Mesothelial cell of epicardium (in vitro differentiated cells): ENCODE measurements at regions not wholly inside any gene's neighbourhood (a gene's known extent, or its start where the extent isn't known, plus 50 kb on each side); places are given as distances from the start of the nearest gene placed in this dataset.

Experiments used
- DNase-seq, 2 experiments: peaks; one replicate each; pipeline ENCODE4 v3.0.0; 2021; ENCODE audit warnings: low spot score in 2 of 2; ENCODE audit not compliant: unreplicated experiment in 2 of 2
- H3K27ac Mint-ChIP-seq: 2 replicates; pipeline ENCODE4 v1.8.0; 2021; ENCODE audit warnings: mixed read lengths
- H3K27me3 Mint-ChIP-seq: 2 replicates; pipeline ENCODE4 v1.8.0; 2021; ENCODE audit warnings: low read depth, mixed read lengths
- H3K36me3 Mint-ChIP-seq: 2 replicates; pipeline ENCODE4 v1.8.0; 2021; ENCODE audit warnings: mixed read lengths
- H3K4me1 Mint-ChIP-seq: 2 replicates; pipeline ENCODE4 v1.8.0; 2021; ENCODE audit warnings: mixed read lengths
- H3K4me3 Mint-ChIP-seq: 2 replicates; pipeline ENCODE4 v1.8.0; 2021; ENCODE audit warnings: mild to moderate bottlenecking, moderate library complexity, mixed read lengths
- H3K9me3 Mint-ChIP-seq: 2 replicates; pipeline ENCODE4 v1.8.0; 2021; ENCODE audit warnings: mixed read lengths
- TF ChIP-seq, protein P1 (sequence below): fragments of 200-600 bp; sonication (generic); IDR thresholded peaks from one replicate; pipeline ENCODE4 v1.5.0; 2021; ENCODE audit warnings: antibody characterized with exemption; ENCODE audit not compliant: unreplicated experiment

DNA sequence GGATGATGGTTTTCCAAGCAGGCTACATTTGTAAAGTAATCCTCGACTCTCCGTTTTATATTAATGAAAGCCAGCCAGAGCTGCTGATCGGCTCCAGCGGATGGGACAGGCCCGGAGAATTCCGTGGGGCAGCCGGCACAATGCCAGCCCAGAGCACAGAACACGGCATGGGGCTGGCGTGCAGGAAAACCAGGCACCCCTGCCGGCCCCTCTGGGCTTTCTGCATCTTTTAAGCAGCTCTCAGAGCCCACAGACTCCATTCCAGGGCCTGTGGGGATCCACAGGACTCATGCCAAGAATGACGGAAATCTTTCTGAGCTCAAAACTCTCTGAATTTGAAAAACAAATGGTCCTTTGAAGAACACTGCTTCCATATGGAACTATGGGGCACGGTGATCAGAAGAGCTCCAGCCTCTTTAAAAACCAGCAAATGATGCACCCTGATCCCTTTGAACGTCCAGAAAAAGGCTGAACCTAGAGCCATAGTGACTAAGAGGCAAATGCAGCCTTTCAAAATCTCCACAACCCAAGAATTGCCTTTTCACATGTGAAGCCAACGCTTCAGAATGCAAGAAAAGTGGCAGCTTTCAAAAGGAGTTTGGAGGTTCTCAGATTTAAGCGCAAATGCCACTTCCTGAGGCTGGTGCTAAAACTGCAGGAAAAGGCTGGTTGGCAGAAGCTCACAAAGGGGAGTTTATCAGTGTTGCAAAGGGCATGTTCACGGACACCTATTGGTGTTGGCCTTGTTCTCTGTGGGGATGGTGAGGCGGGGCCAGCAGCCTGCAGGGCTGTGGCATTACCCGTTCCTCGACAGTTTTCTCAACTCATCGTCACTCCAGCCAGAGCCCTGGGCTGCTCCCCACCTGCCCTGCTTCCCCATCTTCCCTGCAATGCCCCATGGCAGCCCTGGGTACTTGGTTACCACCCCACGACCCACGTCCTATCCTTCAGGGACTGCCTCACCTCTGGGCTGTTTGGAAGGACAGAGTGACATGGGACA is 212.5 kb downstream of the CTTN start:
- peaks cover 3% of the 10 kb centered on the region for H3K4me1 Mint-ChIP-seq
- no peaks in the 10 kb centered on the region for H3K36me3 Mint-ChIP-seq
- TF ChIP-seq, protein P1, sequence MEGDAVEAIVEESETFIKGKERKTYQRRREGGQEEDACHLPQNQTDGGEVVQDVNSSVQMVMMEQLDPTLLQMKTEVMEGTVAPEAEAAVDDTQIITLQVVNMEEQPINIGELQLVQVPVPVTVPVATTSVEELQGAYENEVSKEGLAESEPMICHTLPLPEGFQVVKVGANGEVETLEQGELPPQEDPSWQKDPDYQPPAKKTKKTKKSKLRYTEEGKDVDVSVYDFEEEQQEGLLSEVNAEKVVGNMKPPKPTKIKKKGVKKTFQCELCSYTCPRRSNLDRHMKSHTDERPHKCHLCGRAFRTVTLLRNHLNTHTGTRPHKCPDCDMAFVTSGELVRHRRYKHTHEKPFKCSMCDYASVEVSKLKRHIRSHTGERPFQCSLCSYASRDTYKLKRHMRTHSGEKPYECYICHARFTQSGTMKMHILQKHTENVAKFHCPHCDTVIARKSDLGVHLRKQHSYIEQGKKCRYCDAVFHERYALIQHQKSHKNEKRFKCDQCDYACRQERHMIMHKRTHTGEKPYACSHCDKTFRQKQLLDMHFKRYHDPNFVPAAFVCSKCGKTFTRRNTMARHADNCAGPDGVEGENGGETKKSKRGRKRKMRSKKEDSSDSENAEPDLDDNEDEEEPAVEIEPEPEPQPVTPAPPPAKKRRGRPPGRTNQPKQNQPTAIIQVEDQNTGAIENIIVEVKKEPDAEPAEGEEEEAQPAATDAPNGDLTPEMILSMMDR, result no peak
- no peak overlapping the region for H3K4me3 Mint-ChIP-seq
- peak overlapping the region; percentile 43 for H3K27ac Mint-ChIP-seq
- DNase-seq, result no peak
- H3K27me3 Mint-ChIP-seq, result peaks cover 16% of the 10 kb centered on the region
- H3K9me3 Mint-ChIP-seq, result peaks cover 4% of the 10 kb centered on the region

DNA sequence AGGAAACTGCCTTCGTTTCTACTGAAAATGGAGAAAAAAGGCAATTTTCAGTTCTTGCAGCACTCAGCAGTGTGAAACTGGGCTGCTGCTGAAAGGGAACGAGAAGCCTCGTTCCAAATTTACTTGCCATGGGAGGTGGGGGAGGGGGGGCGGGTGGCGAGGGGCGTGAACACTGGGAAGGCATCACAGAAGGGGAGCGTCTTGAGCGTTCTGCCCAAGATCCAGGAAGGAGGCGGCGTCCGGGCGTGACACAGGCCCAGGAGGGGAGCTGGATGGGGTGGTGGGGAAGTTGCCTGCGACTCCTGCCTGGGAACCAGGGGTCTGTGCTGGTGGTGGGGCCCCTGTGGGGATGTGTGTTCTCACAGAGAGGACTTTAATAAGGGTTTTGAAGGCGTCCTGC is 213.5 kb downstream of the CTTN start:
- Mint-ChIP-seq H3K27ac (no peak overlapping the region), H3K27me3 (peaks cover 16% of the 10 kb centered on the region), H3K36me3 (no peaks in the 10 kb centered on the region), H3K4me1 (peaks cover 3% of the 10 kb centered on the region), H3K4me3 (no peak overlapping the region), H3K9me3 (peaks cover 4% of the 10 kb centered on the region)
- TF ChIP-seq, protein P1, result no peak
- no peak for DNase-seq

DNA sequence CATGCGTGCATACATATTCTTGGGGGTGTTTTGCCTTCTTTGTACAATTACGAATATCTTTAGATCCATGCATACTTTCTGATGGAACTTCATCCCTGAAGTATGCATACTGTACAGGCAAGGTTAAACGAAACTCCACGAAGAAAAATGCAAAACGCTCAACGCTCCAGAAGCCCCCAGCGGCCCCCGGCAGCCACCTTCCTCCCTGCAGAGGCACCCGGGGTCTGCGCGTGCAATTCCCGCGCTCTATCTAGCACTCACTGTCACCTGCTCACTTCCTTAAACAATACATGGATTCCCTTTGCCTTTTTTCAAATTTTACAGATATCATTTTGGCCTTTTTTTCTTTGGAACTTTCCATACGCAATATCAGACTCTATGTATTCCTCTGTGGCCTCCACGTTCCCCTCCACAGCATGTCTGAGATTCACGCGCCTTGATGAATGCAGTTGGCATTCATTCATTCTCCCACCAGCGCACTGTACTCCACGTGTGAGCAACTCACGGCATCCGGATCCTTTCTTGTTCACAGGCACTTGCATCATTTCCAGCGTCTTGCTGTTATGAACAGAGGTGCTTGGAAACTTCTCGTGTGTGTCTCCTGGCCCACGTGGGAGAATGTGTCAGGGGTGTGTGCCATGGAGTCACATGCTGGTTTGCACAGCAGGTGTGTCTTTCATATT is 214.3 kb downstream of the CTTN start:
- no peak overlapping the region for H3K4me3 Mint-ChIP-seq
- peaks cover 16% of the 10 kb centered on the region for H3K27me3 Mint-ChIP-seq
- peaks cover 4% of the 10 kb centered on the region for H3K9me3 Mint-ChIP-seq
- peaks cover 3% of the 10 kb centered on the region for H3K4me1 Mint-ChIP-seq
- H3K36me3 Mint-ChIP-seq, result no peaks in the 10 kb centered on the region
- TF ChIP-seq, protein P1, result no peak
- H3K27ac Mint-ChIP-seq, result no peak overlapping the region
- DNase-seq, result no peak

DNA sequence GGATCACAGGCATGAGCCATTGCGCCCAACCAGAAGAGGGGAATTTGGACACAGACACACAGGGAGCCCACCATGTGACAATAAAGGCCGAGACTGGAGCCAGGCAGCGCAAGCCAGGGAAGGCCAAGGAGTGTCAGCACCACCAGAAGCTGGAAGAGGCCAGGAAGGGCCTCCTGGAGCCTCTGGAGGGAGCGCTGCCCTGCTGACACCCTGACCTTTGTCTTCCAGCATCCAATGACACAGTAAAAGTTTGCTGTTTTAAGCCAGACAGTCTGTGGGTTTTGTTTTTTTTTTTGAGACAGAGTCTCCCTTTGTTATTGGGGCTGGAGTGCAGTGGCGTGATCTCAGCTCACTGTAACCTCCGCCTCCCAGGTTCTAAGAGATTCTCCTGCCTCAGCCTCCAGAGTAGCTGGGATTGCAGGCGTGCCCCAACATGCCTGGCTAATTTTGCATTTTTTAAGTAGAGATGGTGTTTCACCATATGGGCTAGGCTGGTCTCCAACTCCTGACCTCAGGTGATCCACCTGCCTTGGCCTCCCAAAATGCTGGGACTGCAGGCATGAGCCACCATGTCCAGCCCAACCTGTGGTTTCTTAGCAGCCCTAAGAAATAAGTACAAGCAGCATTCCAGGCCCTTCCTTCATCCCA is 215.8 kb downstream of the CTTN start:
- Mint-ChIP-seq H3K4me1 (peaks cover 3% of the 10 kb centered on the region), H3K4me3 (no peak overlapping the region), H3K27ac (no peak overlapping the region), H3K36me3 (no peaks in the 10 kb centered on the region), H3K9me3 (peaks cover 4% of the 10 kb centered on the region), H3K27me3 (peaks cover 16% of the 10 kb centered on the region)
- no peak for DNase-seq
- TF ChIP-seq, protein P1, result no peak

DNA sequence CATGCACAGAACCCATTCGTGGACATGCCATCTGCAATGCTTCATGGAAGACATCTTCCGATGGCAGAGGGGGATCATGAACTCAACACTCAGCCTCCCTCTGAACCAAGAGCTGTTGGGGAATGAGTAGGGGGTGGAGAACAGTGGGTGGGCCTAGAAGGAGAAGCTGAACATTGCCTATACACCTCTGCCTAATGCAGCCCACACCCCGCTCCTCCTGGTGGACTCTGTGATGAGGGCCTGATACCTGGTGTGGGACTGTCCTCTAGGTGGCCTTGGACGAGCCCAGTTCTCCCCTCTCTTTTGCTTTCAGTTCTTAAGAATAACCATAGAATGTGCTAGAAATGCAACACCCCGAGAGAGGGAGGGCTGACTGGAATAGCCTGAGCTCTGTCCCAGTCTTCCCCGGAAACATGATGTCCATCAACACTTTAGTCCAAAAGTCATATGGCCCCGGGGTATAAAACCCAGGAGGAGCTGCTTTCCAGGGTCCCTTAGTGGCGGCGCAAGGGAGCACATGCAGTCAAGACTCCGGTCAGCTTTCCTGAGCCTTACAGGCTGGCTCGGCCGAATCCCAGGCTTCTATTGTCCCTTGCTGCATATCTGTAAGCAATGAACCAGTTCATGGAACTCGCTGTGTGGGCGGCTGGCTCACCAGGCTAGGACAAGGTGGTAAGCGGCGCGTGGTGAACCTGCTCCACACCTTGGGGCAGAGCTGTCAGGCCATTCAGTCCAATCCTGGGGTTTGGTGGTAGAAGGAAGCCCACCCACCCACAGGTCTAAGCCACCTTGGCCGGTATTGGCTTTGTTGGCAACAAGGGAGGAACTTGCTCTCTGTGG is 216.9 kb downstream of the CTTN start:
- Mint-ChIP-seq H3K36me3 (no peaks in the 10 kb centered on the region), H3K9me3 (peaks cover 4% of the 10 kb centered on the region), H3K27me3 (peaks cover 13% of the 10 kb centered on the region), H3K4me1 (peaks cover 3% of the 10 kb centered on the region), H3K4me3 (no peak overlapping the region), H3K27ac (no peak overlapping the region)
- TF ChIP-seq, protein P1, result no peak
- DNase-seq, result no peak
